BLaER1 treated with 17β-estradiol and CSF1 and Interleukin-3, amounts not matched to agents 10 nM and 100 nM (cell line): ENCODE measurements at regions not wholly inside any gene's neighbourhood (a gene's known extent, or its start where the extent isn't known, plus 50 kb on each side); places are given as distances from the start of the nearest gene placed in this dataset.

ENCODE experiments used
- H3K27ac ChIP-seq, 11 experiments: shearing (Covaris generic); formaldehyde crosslinking; 2 replicates each; pipeline ENCODE4 v1.8.1; 2022
- H3K27me3 ChIP-seq, 11 experiments: shearing (Covaris generic); formaldehyde crosslinking; 2 replicates each; pipeline ENCODE4 v1.8.1; 2022
- H3K36me3 ChIP-seq, 11 experiments: shearing (Covaris generic); formaldehyde crosslinking; 2 replicates each; pipeline ENCODE4 v1.8.1; 2022
- H3K4me1 ChIP-seq, 10 experiments: shearing (Covaris generic); formaldehyde crosslinking; 2 replicates each; pipeline ENCODE4 v1.8.1; 2022
- H3K4me2 ChIP-seq, 11 experiments: shearing (Covaris generic); formaldehyde crosslinking; 2 replicates each; pipeline ENCODE4 v1.8.1; 2022
- H3K4me3 ChIP-seq, 10 experiments: shearing (Covaris generic); formaldehyde crosslinking; 2 replicates each; pipeline ENCODE4 v1.8.1; 2022
- H3K9ac ChIP-seq, 11 experiments: shearing (Covaris generic); formaldehyde crosslinking; 2 replicates each; pipeline ENCODE4 v1.8.1; 2022
- H3K9me3 ChIP-seq, 11 experiments: shearing (Covaris generic); formaldehyde crosslinking; replicated peaks in 1 of 11; 2 replicates each; pipeline ENCODE4 v1.8.1; 2022
- H4K20me1 ChIP-seq, 11 experiments: shearing (Covaris generic); formaldehyde crosslinking; 2 replicates each; pipeline ENCODE4 v1.8.1; 2022
- Cebpa-rat ChIP-seq, 11 experiments: shearing (Covaris generic); IDR thresholded peaks; 2 replicates each; pipeline ENCODE4 v1.8.1; 2022

DNA sequence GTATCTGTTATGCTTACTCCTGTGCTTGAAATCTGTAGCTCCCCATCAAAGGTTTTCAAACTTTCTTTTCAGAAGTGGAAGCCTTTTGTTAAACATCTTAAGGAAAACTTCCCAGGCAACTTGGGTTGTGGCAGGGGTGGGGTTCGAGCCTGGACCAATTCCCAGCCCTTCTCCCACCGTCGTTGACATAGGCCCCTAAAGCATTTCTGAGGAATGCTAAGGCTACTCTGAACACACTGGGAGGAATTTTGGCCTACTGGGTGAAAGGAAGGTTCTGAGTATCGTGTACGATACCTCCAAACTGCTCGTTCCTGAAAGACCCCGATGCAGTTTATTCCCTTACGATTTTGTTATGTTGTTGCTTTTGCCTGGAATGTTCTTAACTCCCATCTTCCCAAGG, 56.1 kb upstream of the PMFBP1 start:
- H3K9ac ChIP-seq = no peak overlapping the region
- no peaks in the 10 kb centered on the region for H3K27me3 ChIP-seq
- no peak overlapping the region for H3K4me3 ChIP-seq
- H4K20me1 ChIP-seq = no peaks in the 10 kb centered on the region
- H3K9me3 ChIP-seq = no peaks in the 10 kb centered on the region
- no peak overlapping the region for H3K4me2 ChIP-seq
- no peak overlapping the region for H3K27ac ChIP-seq
- H3K4me1 ChIP-seq = peaks cover 0 to 5% (median 0%) of the 10 kb centered on the region in 10 experiments; a peak in 1 of 20 replicates
- TF ChIP-seq Cebpa-rat (IDR thresholded peaks at IDR 0.05) = no peak
- H3K36me3 ChIP-seq = no peaks in the 10 kb centered on the region

- no peak overlapping the region for H3K9ac ChIP-seq
- H3K4me3 ChIP-seq = no peak overlapping the region
- no peak overlapping the region for H3K4me2 ChIP-seq
- H4K20me1 ChIP-seq = no peaks in the 10 kb centered on the region
- no peak overlapping the region for H3K27ac ChIP-seq
- no peaks in the 10 kb centered on the region for H3K9me3 ChIP-seq
- H3K27me3 ChIP-seq = no peaks in the 10 kb centered on the region
- peaks cover 0 to 8% (median 0%) of the 10 kb centered on the region in 10 experiments; a peak in 2 of 20 replicates for H3K4me1 ChIP-seq
- TF ChIP-seq Cebpa-rat (IDR thresholded peaks at IDR 0.05) = no peak
- no peaks in the 10 kb centered on the region for H3K36me3 ChIP-seq
These were observed 54.2 kb upstream of the PMFBP1 start for GRCh38 chr16:72226136-72226535.

GRCh38 chr16:72224260-72224768, 52.4 kb upstream of the PMFBP1 start:
- H3K36me3 ChIP-seq = no peaks in the 10 kb centered on the region
- no peaks in the 10 kb centered on the region for H3K27me3 ChIP-seq
- H3K9me3 ChIP-seq = no peaks in the 10 kb centered on the region
- no peak overlapping the region for H3K27ac ChIP-seq
- no peak overlapping the region for H3K9ac ChIP-seq
- H3K4me2 ChIP-seq = no peak overlapping the region
- H3K4me3 ChIP-seq = no peak overlapping the region
- no peaks in the 10 kb centered on the region for H4K20me1 ChIP-seq
- TF ChIP-seq Cebpa-rat (IDR thresholded peaks at IDR 0.05) = no peak
- H3K4me1 ChIP-seq = peaks cover 0 to 8% (median 0%) of the 10 kb centered on the region in 10 experiments; a peak in 2 of 20 replicates

DNA sequence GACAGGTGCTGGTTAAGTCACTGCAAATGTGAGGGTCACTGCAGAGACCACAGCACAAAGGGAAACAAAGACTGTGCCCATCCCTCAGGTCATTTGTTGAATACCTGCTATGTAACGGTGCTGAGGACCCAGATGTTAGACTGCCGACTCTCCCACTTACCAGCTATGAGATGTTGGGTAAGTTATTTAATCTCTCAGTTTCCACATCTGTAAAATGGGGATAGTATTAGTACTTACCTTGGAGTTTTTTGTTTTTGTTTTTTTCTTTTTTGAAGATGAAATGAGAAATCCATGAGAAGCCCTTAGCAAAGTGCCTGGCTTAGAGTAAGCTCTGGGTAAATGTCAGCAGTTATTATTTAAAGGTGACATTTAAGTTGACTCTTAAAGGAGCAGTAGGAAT, 50.5 kb upstream of the PMFBP1 start:
- Histone ChIP-seq H3K27me3 (no peaks in the 10 kb centered on the region), H3K4me1 (peaks cover 0 to 8% (median 0%) of the 10 kb centered on the region in 10 experiments; a peak in 2 of 20 replicates), H3K4me2 (peak overlapping the region in 1 of 11 experiments; percentile 21; a peak in 2 of 22 replicates), H3K9me3 (no peaks in the 10 kb centered on the region), H3K9ac (no peak overlapping the region), H3K4me3 (no peak overlapping the region), H3K36me3 (no peaks in the 10 kb centered on the region), H4K20me1 (no peaks in the 10 kb centered on the region), H3K27ac (no peak overlapping the region)
- no peak for TF ChIP-seq Cebpa-rat (IDR thresholded peaks at IDR 0.05)
